B cell (primary cell): ENCODE measurements at regions not wholly inside any gene's neighbourhood (a gene's known extent, or its start where the extent isn't known, plus 50 kb on each side); places are given as distances from the start of the nearest gene placed in this dataset.

Source experiments
- ATAC-seq: fragments of 200-7000 bp; cut with Tn5 transposase; one replicate; pipeline ENCODE4 v1.10.0; 2021; ENCODE audit warnings: low read depth, mild to moderate bottlenecking, moderate number of reproducible peaks, moderate library complexity
- CTCF ChIA-PET: fragments of 350-600 bp; sonication (Branson Sonifier 250); formaldehyde crosslinking; loops from one replicate; lab custom pipeline; 2021; ENCODE audit warnings: antibody characterized with exemption, inconsistent platforms; lab: Charles Lee
- POLR2A ChIA-PET: fragments of 350-600 bp; sonication (Branson Sonifier 250); formaldehyde crosslinking; loops from one replicate; lab custom pipeline; 2021; ENCODE audit warnings: antibody characterized with exemption; lab: Charles Lee
- DNase-seq: peaks from one replicate; pipeline ENCODE4 v3.0.0; 2013
- H2AFZ ChIP-seq: 2 replicates; pipeline ENCODE4 v1.6.1; 2012; ENCODE audit warnings: mild to moderate bottlenecking, low read depth, low read length; ENCODE audit not compliant: insufficient read depth, poor library complexity, severe bottlenecking
- H3K27ac ChIP-seq, 2 donors: 1 replicate in 1 of 2; 2 replicates in 1 of 2; pipeline ENCODE4 v1.5.1; 2012 to 2013; ENCODE audit warnings: low read length in 2 of 2, mild to moderate bottlenecking in 2 of 2, moderate library complexity in 1 of 2
- H3K27me3 ChIP-seq, 4 experiments: fragments of 200-600 bp in 1 of 4; sonication (generic) in 1 of 4; replicated peaks in 1 of 4; 1 replicate in 2 of 4; 2 replicates in 2 of 4; pipeline versions ENCODE4 v1.6.1 to v1.7.0; 2013 to 2016; ENCODE audit warnings: low read length in 3 of 4, mild to moderate bottlenecking in 2 of 4, mixed read lengths in 1 of 4, moderate library complexity in 1 of 4; ENCODE audit not compliant: insufficient read depth in 4 of 4, control insufficient read depth in 3 of 4; ENCODE audit errors: control extremely low read depth in 1 of 4
- H3K36me3 ChIP-seq, 2 experiments: replicated peaks in 1 of 2; 1 replicate in 1 of 2; 2 replicates in 1 of 2; pipeline versions ENCODE4 v1.6.1 to v1.7.1; 2013; ENCODE audit warnings: low read length in 1 of 2; ENCODE audit not compliant: insufficient read depth in 2 of 2, control insufficient read depth in 1 of 2; ENCODE audit errors: control extremely low read depth in 1 of 2, extremely low read depth in 1 of 2
- H3K4me1 ChIP-seq, 2 donors: fragments of 200-600 bp in 1 of 2; sonication (generic) in 1 of 2; 1 replicate in 1 of 2; 2 replicates in 1 of 2; pipeline versions ENCODE4 v1.5.1 to v1.6.1; 2013 to 2017; ENCODE audit warnings: low read length in 2 of 2; ENCODE audit not compliant: control insufficient read depth in 2 of 2, insufficient read depth in 2 of 2
- H3K4me2 ChIP-seq: replicated peaks from 2 replicates; pipeline ENCODE3; 2012; ENCODE audit warnings: mild to moderate bottlenecking, low read depth, low read length; ENCODE audit not compliant: poor library complexity, severe bottlenecking
- H3K4me3 ChIP-seq, 5 experiments: fragments of 200-600 bp in 1 of 5; sonication (generic) in 1 of 5; 1 replicate in 3 of 5; 2 replicates in 2 of 5; pipeline versions ENCODE4 v1.5.1 to v1.7.0; 2011 to 2016; ENCODE audit warnings: low read length in 4 of 5, mild to moderate bottlenecking in 4 of 5, low read depth in 2 of 5, control low read depth in 1 of 5, moderate library complexity in 1 of 5; ENCODE audit not compliant: insufficient read depth in 1 of 5; ENCODE audit errors: control extremely low read depth in 1 of 5, extremely low read depth in 1 of 5
- H3K79me2 ChIP-seq: fragments of 200-600 bp; sonication (generic); one replicate; pipeline ENCODE4 v1.6.0; 2016; ENCODE audit warnings: low read length; ENCODE audit not compliant: control insufficient read depth, insufficient read depth
- H3K9ac ChIP-seq: fragments of 200-600 bp; sonication (generic); 2 replicates; pipeline ENCODE4 v1.6.1; 2017; ENCODE audit warnings: mild to moderate bottlenecking, low read length, moderate library complexity
- H3K9me3 ChIP-seq, 3 donors: one replicate each; pipeline versions ENCODE4 v1.6.1 to v1.7.1; 2013; ENCODE audit warnings: low read length in 2 of 3; ENCODE audit not compliant: control insufficient read depth in 2 of 3, insufficient read depth in 1 of 3; ENCODE audit errors: control extremely low read depth in 1 of 3
- H4K20me1 ChIP-seq: 2 replicates; pipeline ENCODE4 v1.6.0; 2012; ENCODE audit warnings: mild to moderate bottlenecking, low read length; ENCODE audit not compliant: insufficient read depth, control insufficient read depth, poor library complexity, severe bottlenecking
- H3K27ac Mint-ChIP-seq: one replicate; pipeline ENCODE4 v1.8.0; 2021; ENCODE audit warnings: mixed read lengths
- H3K27me3 Mint-ChIP-seq: one replicate; pipeline ENCODE4 v1.8.0; 2021; ENCODE audit warnings: mixed read lengths
- H3K4me1 Mint-ChIP-seq: one replicate; pipeline ENCODE4 v1.8.0; 2021; ENCODE audit warnings: mixed read lengths
- H3K4me3 Mint-ChIP-seq: one replicate; pipeline ENCODE4 v1.8.0; 2021; ENCODE audit warnings: mixed read lengths
- H3K9me3 Mint-ChIP-seq: one replicate; pipeline ENCODE4 v1.8.0; 2022; ENCODE audit warnings: mixed read lengths; ENCODE audit not compliant: insufficient read depth
- EZH2 ChIP-seq: IDR thresholded peaks from 2 replicates; pipeline ENCODE4 v1.6.1; 2012; ENCODE audit warnings: borderline replicate concordance, low read depth, mild to moderate bottlenecking, moderate library complexity, low read length; ENCODE audit not compliant: insufficient read depth, poor library complexity, severe bottlenecking
- WGBS: methylation state at CpG from one replicate; pipeline ENCODE4 v1.1.5; 2013; ENCODE audit warnings: missing lambda C conversion rate; ENCODE audit not compliant: insufficient coverage; 5-methylcytosine and 5-hydroxymethylcytosine counted together
- intact Hi-C: fragments of 100-400 bp; cut with micrococcal nuclease; formaldehyde crosslinking; loops from one replicate; pipeline ENCODE4 v1.10.0; 2022
- TF ChIP-seq, protein P1 (sequence below): fragments of 200-600 bp; IDR thresholded peaks from one replicate; pipeline ENCODE4 v1.8.0; 2022; ENCODE audit warnings: antibody characterized with exemption, mild to moderate bottlenecking

DNA sequence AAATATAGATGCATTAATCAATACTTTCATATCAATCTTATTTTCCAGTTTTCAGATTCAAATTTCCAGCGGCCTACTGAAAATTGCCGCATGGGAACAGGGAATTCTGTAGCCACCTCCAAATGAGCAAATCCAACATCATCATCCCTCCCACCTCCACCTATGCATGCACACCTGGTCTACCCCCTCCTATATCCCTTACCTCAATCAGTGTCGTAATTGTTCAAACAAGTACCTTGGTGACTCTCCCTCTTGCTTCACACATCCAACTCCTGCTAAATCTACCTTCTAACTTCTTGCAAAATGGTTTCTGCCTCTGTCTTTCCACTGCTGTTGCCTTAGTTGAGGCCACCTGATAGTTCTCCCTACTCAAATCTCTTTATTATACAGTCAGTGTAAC, 160.1 kb downstream of the SOX9 start:
- TF ChIP-seq EZH2: no peak
- TF ChIP-seq, protein P1, sequence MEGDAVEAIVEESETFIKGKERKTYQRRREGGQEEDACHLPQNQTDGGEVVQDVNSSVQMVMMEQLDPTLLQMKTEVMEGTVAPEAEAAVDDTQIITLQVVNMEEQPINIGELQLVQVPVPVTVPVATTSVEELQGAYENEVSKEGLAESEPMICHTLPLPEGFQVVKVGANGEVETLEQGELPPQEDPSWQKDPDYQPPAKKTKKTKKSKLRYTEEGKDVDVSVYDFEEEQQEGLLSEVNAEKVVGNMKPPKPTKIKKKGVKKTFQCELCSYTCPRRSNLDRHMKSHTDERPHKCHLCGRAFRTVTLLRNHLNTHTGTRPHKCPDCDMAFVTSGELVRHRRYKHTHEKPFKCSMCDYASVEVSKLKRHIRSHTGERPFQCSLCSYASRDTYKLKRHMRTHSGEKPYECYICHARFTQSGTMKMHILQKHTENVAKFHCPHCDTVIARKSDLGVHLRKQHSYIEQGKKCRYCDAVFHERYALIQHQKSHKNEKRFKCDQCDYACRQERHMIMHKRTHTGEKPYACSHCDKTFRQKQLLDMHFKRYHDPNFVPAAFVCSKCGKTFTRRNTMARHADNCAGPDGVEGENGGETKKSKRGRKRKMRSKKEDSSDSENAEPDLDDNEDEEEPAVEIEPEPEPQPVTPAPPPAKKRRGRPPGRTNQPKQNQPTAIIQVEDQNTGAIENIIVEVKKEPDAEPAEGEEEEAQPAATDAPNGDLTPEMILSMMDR: no peak
- no peaks in the 10 kb centered on the region for H3K4me1 Mint-ChIP-seq
- no peak overlapping the region for H3K4me3 ChIP-seq
- intact Hi-C loops: no loop called here
- H3K27me3 Mint-ChIP-seq: peaks cover 6% of the 10 kb centered on the region
- DNase-seq (no peak), ATAC-seq (no peak)
- H3K4me1 ChIP-seq: no peaks in the 10 kb centered on the region
- no peaks in the 10 kb centered on the region for H3K79me2 ChIP-seq
- no peak overlapping the region for H3K27ac ChIP-seq
- CTCF ChIA-PET: no interaction called here
- WGBS: 98% methylated on average over 3 of the region's 3 CpGs
- no peak overlapping the region for H3K9ac ChIP-seq
- H3K4me2 ChIP-seq: no peak overlapping the region
- H4K20me1 ChIP-seq: no peaks in the 10 kb centered on the region
- H2AFZ ChIP-seq: no peak overlapping the region
- H3K9me3 ChIP-seq: peaks cover 0 to 6% (median 0%) of the 10 kb centered on the region in 3 donors
- no peaks in the 10 kb centered on the region for H3K27me3 ChIP-seq
- no peaks in the 10 kb centered on the region for H3K36me3 ChIP-seq
- H3K27ac Mint-ChIP-seq: no peak overlapping the region
- H3K9me3 Mint-ChIP-seq: peaks cover 3% of the 10 kb centered on the region
- POLR2A ChIA-PET: no interaction called here
- no peak overlapping the region for H3K4me3 Mint-ChIP-seq

- no peaks in the 10 kb centered on the region for H3K4me1 Mint-ChIP-seq
- no peak overlapping the region for H3K9ac ChIP-seq
- H3K27ac Mint-ChIP-seq: no peak overlapping the region
- WGBS: 77% methylated on average over 2 of the region's 3 CpGs
- ChIA-PET CTCF (no interaction called here), POLR2A (no interaction called here)
- no peak overlapping the region for H2AFZ ChIP-seq
- no peaks in the 10 kb centered on the region for H3K36me3 ChIP-seq
- H3K27me3 Mint-ChIP-seq: peaks cover 6% of the 10 kb centered on the region
- H3K27me3 ChIP-seq: no peaks in the 10 kb centered on the region
- H3K4me2 ChIP-seq: no peak overlapping the region
- no peak for ATAC-seq
- H3K4me3 ChIP-seq: no peak overlapping the region
- no peaks in the 10 kb centered on the region for H4K20me1 ChIP-seq
- no peak for DNase-seq
- no peak overlapping the region for H3K27ac ChIP-seq
- TF ChIP-seq, protein P1: no peak
- TF ChIP-seq EZH2: no peak
- no peak overlapping the region for H3K4me3 Mint-ChIP-seq
- intact Hi-C loops: no loop called here
- H3K9me3 ChIP-seq: peaks cover 0 to 7% (median 0%) of the 10 kb centered on the region in 3 donors
- H3K4me1 ChIP-seq: no peaks in the 10 kb centered on the region
- H3K9me3 Mint-ChIP-seq: peaks cover 3% of the 10 kb centered on the region
- no peaks in the 10 kb centered on the region for H3K79me2 ChIP-seq
Observed at GRCh38 chr17:72282439-72283029, 161.7 kb downstream of the SOX9 start.
